Limb (tissue), 2 donors: ENCODE measurements at regions not wholly inside any gene's neighbourhood (a gene's known extent, or its start where the extent isn't known, plus 50 kb on each side); places are given as distances from the start of the nearest gene placed in this dataset.
A peak's percentile ranks its signal among the peaks of the same experiment; 100 is the strongest.

ENCODE experiments used
- DNase-seq, 2 donors: peaks; one replicate each; pipeline ENCODE4 v3.0.0-alpha.2; 2016; ENCODE audit errors: extremely low spot score in 2 of 2

GRCh38 chr6:6886171-6886885 lies 221.4 kb upstream of the RREB1 start:
- no peak for DNase-seq

DNA sequence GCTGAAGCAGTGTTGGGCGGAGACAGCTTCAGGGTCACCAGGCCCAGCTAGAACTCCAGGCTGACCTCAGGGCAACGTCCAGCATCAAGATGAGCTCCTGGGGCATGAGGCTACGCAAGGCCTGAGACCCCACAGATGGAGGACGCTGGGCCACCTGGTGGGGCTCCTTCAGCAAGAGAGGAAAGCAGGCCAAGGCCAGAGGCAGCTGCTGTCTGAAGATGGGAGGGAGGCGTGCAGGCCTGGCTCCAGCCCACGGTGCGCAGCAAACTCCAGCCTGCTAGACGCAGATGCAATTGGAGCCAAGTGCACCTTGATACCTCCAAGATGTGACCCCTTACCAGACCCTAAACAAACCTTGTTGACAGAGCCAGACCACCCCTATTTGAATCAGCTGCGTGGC lies 220.9 kb upstream of the RREB1 start:
- DNase-seq: no peak

DNA sequence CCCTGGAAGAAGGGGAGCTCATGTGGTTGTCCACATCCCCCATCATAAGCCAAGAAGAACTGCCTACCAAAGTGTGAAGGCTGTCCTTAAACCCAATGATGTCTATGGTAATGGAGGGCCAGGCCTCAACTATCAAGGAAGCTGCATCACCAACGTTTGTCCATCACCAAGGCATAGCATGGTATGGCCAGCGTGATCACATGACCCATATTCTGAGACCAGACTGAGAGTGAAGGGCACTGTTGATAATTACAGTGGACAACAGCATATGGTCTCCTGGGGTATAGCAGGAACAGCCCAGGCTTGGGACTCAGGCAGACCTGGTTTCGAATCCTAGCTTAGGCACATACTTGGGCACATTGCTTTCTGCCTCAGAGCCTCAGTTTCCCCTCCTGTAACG lies 218.2 kb upstream of the RREB1 start:
- no peak for DNase-seq

DNA sequence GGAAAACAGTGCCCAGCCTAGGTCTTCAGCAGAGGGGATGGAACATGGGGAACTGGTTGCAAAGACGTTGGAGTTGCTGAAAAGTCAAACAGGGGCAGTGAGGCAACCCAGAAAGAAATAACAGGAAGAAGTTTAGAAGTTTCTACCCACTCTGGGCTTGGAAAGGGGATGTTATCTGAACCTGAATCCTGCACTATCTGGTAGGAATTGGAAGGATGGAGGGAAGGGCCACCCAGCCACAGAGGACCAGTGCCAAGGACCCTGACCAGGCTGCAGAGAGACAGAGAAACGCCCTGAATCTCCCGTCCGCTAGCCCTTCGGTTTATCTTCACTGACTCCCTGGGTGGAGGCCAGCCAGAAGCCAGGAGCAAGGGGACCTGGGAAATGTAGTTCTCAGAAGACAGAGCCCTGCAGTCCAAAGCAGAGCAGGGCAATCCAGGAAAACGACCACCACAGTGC lies 217.3 kb upstream of the RREB1 start:
- DNase-seq: peak in 1 of 2 donors; percentile 45

DNA sequence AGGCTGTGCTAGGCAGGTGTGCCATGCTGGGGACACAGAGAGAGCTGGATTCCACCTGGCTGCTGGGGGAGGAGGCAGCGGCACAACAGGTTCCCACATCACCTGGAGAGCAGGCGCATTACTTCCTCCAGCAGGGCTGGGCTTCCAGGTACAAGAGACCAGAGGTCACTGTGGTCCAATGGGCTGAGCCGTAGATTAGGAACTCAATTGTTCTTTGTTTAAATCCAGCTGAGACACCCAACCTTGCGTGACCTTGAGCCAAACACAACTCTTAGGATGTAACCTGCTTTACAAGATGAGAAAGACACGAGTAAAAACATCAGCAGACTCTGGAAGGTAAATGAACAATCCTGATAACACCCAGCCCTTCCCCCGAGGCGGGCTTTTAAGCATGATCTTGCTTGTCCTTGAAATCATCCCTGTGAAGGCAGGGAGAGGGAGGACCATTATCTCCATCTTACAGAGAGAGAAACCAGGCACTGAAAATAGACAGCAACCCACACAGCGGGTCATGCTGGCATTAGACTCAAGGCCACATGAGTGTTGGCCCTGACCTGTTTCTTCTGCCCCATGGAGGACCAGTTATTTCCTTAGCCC lies 216.5 kb upstream of the RREB1 start:
- no peak for DNase-seq

- no peak for DNase-seq
These were observed 215.8 kb upstream of the RREB1 start for GRCh38 chr6:6891949-6892461.

GRCh38 chr6:6892744-6893583 lies 214.8 kb upstream of the RREB1 start:
- DNase-seq: no peak

DNA sequence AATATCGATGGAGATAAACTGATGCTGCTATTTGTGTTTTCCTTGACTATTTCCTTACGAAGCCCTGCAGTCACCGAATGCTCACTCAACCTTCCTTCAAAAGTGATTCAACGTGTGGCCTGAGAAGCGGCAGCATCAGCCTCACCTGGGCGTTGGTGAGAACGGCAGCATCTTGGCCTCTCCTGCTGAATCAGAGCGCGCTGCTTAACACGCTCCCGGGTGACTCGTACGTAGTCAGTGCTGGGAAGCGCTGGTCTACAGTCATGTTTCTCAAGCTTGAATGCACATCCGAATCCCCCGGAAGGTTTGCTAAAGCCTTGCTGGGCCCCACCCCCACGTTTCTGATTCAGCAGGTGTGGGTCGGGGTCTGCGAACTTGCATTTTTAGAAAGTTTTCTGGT lies 214.1 kb upstream of the RREB1 start:
- no peak for DNase-seq

- no peak for DNase-seq
These were observed 211.8 kb upstream of the RREB1 start for GRCh38 chr6:6895929-6896328.

- DNase-seq: no peak
These were observed 210.6 kb upstream of the RREB1 start for GRCh38 chr6:6897140-6897539.

GRCh38 chr6:6900569-6901204 lies 207.1 kb upstream of the RREB1 start:
- no peak for DNase-seq

GRCh38 chr6:6901205-6901719 lies 206.5 kb upstream of the RREB1 start:
- no peak for DNase-seq

- DNase-seq: no peak
These were observed 205.8 kb upstream of the RREB1 start for GRCh38 chr6:6901945-6902344.

DNA sequence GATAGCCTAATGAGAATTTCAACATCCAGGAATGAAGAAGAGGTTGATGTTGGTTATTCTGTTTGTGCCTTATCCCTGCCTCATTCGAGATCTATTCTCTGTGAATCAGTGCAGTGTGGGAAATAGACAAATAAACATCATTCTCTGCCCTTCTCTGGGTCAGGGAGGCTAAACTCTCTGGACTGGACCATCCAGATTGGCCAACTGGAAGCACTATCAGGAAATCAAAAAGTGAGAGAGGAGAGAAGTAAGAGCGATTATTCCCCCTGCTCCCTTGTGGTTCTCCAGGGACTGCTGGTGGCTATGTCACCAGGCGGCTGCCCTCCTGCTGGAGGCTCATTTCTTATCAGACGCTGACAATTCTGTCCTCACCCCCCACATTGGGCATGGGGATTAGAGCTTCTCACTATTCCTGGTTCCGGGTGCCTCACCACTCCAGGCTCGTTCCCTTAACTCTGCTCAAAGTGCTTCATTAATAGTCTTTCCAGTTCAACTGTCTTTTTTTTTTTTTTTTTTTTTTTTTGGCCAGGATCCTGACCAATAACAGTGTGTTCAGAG lies 201.7 kb upstream of the RREB1 start:
- DNase-seq: no peak

DNA sequence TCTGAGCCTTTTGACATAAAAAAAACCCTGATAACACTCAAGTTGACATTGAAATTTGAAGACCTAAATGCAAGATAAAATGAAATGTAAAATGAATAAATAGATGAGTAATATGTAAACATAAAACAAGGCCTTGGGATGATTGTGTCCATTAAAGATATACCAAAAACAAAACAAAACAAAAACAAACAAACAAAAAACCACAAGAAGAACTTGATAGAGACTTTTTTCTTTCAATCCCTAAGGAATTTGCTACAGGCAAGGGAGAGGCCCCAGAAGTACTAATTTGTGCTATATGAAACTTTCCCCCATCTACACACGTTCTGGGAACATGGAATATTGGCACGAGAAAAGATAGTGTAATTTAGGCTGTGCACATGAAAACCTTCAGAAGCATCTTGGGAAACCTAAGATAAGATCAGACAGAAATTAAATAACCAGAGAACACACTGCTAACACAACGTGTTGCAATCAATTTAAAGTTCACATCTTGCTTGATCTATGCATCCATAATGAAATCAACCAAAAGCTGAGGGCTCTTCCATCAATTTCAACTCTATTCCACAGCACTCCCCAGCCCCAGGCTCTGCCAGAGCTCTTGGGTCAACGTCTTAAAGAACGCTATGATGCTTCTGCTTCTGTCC lies 201.1 kb upstream of the RREB1 start:
- no peak for DNase-seq

- no peak for DNase-seq
These were observed 200.5 kb upstream of the RREB1 start for GRCh38 chr6:6907286-6907685.

- no peak for DNase-seq
These were observed 199.6 kb upstream of the RREB1 start for GRCh38 chr6:6908121-6908520.

DNA sequence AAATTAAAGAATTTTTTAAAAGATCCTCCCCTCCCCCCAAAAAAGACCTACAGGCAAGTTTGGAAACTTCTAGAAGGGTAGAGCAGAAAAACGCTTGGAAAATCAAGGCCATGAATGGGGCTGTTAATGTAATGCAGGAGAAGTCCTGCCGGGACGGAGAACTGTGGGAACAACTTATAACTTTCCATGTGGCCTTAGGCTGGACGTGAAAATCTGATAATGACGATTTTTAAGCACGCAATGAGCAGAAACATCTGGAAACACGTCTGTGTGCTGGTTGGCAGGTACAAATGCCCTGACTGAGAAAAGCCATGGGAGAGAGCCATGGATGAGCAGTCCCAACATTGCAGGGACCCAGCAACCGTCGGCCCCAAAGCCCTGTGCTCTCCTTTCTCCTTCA lies 198.7 kb upstream of the RREB1 start:
- DNase-seq: no peak

DNA sequence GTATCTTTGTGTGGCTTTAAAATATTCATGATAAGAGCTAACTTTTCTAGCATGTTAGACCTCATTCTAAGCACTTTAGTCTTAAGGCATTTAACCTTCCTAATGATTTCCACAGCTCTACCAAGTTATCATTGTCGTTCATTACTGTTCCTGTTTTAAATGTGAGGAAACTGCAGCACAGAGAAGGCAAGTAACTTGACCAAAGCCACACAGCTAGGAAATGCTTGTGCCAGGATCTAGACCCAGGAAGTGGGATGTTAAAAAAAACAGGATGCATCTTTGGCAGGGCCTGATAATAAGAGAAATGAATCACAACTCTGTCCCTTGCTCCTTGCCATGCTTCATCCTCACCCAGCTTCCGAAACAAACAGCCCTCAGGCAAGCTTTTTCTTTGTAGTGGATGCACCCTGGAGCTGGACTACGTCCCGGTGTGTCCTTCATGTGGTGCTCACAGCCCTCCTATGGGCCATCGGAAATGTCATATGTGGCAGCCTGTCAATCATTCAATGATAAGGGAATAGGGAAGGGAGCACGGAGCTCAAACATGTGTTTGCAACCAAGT lies 196.9 kb upstream of the RREB1 start:
- no peak for DNase-seq

DNA sequence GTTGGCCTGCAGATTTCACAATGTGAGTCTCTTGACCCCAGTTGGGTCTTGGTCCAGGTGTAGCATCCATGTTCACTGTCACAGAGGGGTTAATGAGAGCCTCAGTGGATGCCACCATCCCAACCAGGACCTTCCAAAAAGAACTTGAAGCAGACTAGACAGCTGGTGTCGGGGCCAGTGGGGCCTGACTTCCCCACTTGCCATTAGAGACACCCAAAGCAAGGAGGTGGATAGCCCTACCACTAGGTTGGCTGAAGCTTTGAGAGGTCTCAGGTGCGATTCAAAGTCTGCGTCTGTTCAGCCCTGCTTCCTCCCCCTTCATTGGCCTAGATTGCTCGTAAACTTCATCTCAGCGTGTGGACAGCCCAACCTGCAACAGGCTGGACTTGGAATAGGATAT lies 196.4 kb upstream of the RREB1 start:
- no peak for DNase-seq
